ENCODE measurements at regions not wholly inside any gene's neighbourhood (a gene's known extent, or its start where the extent isn't known, plus 50 kb on each side); places are given as distances from the start of the nearest gene placed in this dataset.

DNA sequence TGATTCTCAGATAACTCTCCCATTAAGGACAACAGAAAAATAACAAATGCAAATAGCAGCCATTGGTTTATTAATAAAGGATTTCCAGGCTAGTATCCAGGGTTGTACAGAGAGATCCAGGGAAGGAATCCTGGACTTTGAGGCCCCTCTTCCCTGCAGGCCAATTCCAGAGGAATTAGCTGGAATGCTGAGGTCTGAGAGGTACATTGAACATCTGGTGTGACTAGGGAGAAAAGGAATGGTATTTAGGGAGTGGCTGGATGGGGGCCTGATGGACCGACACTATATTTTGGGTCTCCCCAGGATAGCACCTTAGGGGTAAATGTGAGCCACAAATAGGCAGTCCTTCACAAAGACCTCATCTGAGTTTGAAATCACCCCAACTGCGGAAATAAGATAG is 924.5 kb downstream of the AACS start:
- TF ChIP-seq, protein P1, sequence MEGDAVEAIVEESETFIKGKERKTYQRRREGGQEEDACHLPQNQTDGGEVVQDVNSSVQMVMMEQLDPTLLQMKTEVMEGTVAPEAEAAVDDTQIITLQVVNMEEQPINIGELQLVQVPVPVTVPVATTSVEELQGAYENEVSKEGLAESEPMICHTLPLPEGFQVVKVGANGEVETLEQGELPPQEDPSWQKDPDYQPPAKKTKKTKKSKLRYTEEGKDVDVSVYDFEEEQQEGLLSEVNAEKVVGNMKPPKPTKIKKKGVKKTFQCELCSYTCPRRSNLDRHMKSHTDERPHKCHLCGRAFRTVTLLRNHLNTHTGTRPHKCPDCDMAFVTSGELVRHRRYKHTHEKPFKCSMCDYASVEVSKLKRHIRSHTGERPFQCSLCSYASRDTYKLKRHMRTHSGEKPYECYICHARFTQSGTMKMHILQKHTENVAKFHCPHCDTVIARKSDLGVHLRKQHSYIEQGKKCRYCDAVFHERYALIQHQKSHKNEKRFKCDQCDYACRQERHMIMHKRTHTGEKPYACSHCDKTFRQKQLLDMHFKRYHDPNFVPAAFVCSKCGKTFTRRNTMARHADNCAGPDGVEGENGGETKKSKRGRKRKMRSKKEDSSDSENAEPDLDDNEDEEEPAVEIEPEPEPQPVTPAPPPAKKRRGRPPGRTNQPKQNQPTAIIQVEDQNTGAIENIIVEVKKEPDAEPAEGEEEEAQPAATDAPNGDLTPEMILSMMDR (IDR thresholded peaks at IDR 0.05), result no peak
- no peak for TF ChIP-seq POLR2A (IDR thresholded peaks at IDR 0.05)
